ENCODE measurements at regions not wholly inside any gene's neighbourhood (a gene's known extent, or its start where the extent isn't known, plus 50 kb on each side); places are given as distances from the start of the nearest gene placed in this dataset.
"Not testable (repeated sequence)": the region's sequence is repeated elsewhere in the genome, so short reads cannot be mapped to it uniquely, and the experiment has no call there.

DNA sequence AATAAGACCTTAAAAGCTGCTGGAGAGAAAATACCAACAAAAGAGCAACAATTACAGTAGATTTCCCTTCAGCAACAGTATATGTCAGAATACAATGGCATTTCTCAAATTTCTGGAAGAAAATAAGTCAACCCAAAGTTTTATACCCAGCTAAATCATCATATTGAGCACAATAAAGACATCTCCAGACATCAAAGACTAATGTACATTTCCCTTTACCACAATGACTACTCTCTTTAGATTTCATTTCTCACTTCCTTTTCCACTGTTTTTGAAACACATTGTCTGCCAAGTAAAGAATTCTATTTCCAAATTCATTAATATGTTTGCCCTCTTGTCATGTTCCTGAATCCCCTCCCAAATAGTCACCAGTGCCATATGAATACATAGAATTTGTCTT lies 111.4 kb downstream of the POU4F1 start:
- dilution Hi-C loops (cut with MboI; ENCODE audit: extremely low pct_ligation_motif_present, low sequenced_read_pairs) (no loop called here), intact Hi-C loops (cut with micrococcal nuclease) (no loop called here)
- no peak for DNase-seq (ENCODE audit: low read depth, low spot score)
- Histone ChIP-seq H3K9me3 (replicated peaks; ENCODE audit: control insufficient read depth, insufficient read depth, low read length) (no peaks in the 10 kb centered on the region), H3K79me2 (ENCODE audit: control insufficient read depth, insufficient read depth, low read length) (no peaks in the 10 kb centered on the region), H3K27me3 (ENCODE audit: control insufficient read depth in 2 of 2, insufficient read depth in 2 of 2, low read length in 2 of 2) (peaks cover 0 to 3% of the 10 kb centered on the region in 2 experiments), H3K9ac (replicated peaks; ENCODE audit: extremely low read depth, insufficient read depth, low read length) (no peak overlapping the region), H3K4me3 (replicated peaks in 1 of 3; ENCODE audit: insufficient read depth in 1 of 3, low read depth in 1 of 3, low read length in 3 of 3) (no peak overlapping the region), H3K9me1 (replicated peaks; ENCODE audit: control insufficient read depth, extremely low read depth, insufficient read depth, low read length) (no peaks in the 10 kb centered on the region), H2AFZ (ENCODE audit: low read depth, low read length) (no peak overlapping the region), H3K36me3 (ENCODE audit: control insufficient read depth in 2 of 2, extremely low read depth in 1 of 2, insufficient read depth in 2 of 2, low read length in 2 of 2) (no peaks in the 10 kb centered on the region), H3K4me1 (ENCODE audit: control insufficient read depth, extremely low read depth, insufficient read depth, low read length) (no peaks in the 10 kb centered on the region), H3K4me2 (ENCODE audit: insufficient read depth, low read length) (no peak overlapping the region), H3K27ac (ENCODE audit: insufficient read depth, low read depth, low read length) (no peak overlapping the region), H4K20me1 (replicated peaks; ENCODE audit: control insufficient read depth, extremely low read depth, insufficient read depth, low read length) (no peaks in the 10 kb centered on the region)
- no peak for TF ChIP-seq MYC (IDR thresholded peaks at IDR 0.05; ENCODE audit: low read depth, low read length)
- no peak for TF ChIP-seq POLR2A (IDR thresholded peaks at IDR 0.05; ENCODE audit: low read depth, low read length)
- no peak for TF ChIP-seq EZH2 (IDR thresholded peaks at IDR 0.05; ENCODE audit: borderline replicate concordance, low read depth, low read length, severe bottlenecking)
- no peak for TF ChIP-seq JUN (IDR thresholded peaks at IDR 0.05; ENCODE audit: borderline replicate concordance, insufficient read depth, insufficient read length, low read depth)
- no peak for TF ChIP-seq FOS (IDR thresholded peaks at IDR 0.05; ENCODE audit: borderline replicate concordance, insufficient read depth, low read length)
- TF ChIP-seq, protein P1, sequence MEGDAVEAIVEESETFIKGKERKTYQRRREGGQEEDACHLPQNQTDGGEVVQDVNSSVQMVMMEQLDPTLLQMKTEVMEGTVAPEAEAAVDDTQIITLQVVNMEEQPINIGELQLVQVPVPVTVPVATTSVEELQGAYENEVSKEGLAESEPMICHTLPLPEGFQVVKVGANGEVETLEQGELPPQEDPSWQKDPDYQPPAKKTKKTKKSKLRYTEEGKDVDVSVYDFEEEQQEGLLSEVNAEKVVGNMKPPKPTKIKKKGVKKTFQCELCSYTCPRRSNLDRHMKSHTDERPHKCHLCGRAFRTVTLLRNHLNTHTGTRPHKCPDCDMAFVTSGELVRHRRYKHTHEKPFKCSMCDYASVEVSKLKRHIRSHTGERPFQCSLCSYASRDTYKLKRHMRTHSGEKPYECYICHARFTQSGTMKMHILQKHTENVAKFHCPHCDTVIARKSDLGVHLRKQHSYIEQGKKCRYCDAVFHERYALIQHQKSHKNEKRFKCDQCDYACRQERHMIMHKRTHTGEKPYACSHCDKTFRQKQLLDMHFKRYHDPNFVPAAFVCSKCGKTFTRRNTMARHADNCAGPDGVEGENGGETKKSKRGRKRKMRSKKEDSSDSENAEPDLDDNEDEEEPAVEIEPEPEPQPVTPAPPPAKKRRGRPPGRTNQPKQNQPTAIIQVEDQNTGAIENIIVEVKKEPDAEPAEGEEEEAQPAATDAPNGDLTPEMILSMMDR (IDR thresholded peaks at IDR 0.05; ENCODE audit: extremely low read depth in 1 of 2, insufficient read depth in 1 of 2, low read depth in 1 of 2, low read length in 2 of 2) = no peak
- no peak for TF ChIP-seq GATA2 (IDR thresholded peaks at IDR 0.05; ENCODE audit: insufficient read depth, insufficient read length, low read depth, low read length)
- no peak for TF ChIP-seq POLR2AphosphoS5 (IDR thresholded peaks at IDR 0.05; ENCODE audit: insufficient read depth, low read depth, low read length)
- TF ChIP-seq, protein P2, sequence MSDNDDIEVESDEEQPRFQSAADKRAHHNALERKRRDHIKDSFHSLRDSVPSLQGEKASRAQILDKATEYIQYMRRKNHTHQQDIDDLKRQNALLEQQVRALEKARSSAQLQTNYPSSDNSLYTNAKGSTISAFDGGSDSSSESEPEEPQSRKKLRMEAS (IDR thresholded peaks at IDR 0.05; ENCODE audit: insufficient read depth, insufficient read length) = no peak
- CTCF ChIA-PET = no interaction called here
- FAIRE-seq = no peak
- BruUV-seq (replicated peaks) = no TSS peak
- POLR2A ChIA-PET = no interaction called here

DNA sequence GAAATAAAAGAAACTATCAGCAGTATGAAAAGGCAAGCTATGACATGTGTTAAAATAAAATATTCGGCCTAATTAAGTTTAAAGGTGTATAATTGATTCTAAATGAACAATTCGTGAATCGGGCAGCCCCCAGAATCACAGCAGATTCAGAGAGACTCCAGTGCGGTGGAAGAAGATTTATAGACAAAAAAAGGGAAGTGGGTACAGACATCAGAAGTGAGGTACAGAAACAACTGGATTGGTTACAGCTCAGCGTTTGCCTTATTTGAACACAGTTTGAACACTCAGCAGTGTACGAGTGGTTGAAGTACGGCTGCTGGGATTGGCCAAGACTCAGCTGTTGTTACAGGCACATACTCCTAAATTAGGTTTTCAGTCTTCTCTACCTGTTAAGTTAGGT lies 113.1 kb downstream of the POU4F1 start:
- H3K27ac ChIP-seq (ENCODE audit: insufficient read depth, low read depth, low read length); intact Hi-C loops (cut with micrococcal nuclease); FAIRE-seq: not testable (repeated sequence)

More for the DNA sequence above, 113.1 kb downstream of the POU4F1 start:
- H3K4me3 ChIP-seq (replicated peaks in 1 of 3; ENCODE audit: insufficient read depth in 1 of 3, low read depth in 1 of 3, low read length in 3 of 3); POLR2A ChIA-PET; H3K36me3 ChIP-seq (ENCODE audit: control insufficient read depth in 2 of 2, extremely low read depth in 1 of 2, insufficient read depth in 2 of 2, low read length in 2 of 2); H3K4me2 ChIP-seq (ENCODE audit: insufficient read depth, low read length); H3K9me1 ChIP-seq (replicated peaks; ENCODE audit: control insufficient read depth, extremely low read depth, insufficient read depth, low read length); H3K4me1 ChIP-seq (ENCODE audit: control insufficient read depth, extremely low read depth, insufficient read depth, low read length); H3K9ac ChIP-seq (replicated peaks; ENCODE audit: extremely low read depth, insufficient read depth, low read length); BruUV-seq (replicated peaks); H3K27me3 ChIP-seq (ENCODE audit: control insufficient read depth in 2 of 2, insufficient read depth in 2 of 2, low read length in 2 of 2); dilution Hi-C loops (cut with MboI; ENCODE audit: extremely low pct_ligation_motif_present, low sequenced_read_pairs); H3K9me3 ChIP-seq (replicated peaks; ENCODE audit: control insufficient read depth, insufficient read depth, low read length); H3K79me2 ChIP-seq (ENCODE audit: control insufficient read depth, insufficient read depth, low read length); H2AFZ ChIP-seq (ENCODE audit: low read depth, low read length); DNase-seq (ENCODE audit: low read depth, low spot score); CTCF ChIA-PET; H4K20me1 ChIP-seq (replicated peaks; ENCODE audit: control insufficient read depth, extremely low read depth, insufficient read depth, low read length): not testable (repeated sequence)
